ENCODE measurements at regions not wholly inside any gene's neighbourhood (a gene's known extent, or its start where the extent isn't known, plus 50 kb on each side); places are given as distances from the start of the nearest gene placed in this dataset.

DNA sequence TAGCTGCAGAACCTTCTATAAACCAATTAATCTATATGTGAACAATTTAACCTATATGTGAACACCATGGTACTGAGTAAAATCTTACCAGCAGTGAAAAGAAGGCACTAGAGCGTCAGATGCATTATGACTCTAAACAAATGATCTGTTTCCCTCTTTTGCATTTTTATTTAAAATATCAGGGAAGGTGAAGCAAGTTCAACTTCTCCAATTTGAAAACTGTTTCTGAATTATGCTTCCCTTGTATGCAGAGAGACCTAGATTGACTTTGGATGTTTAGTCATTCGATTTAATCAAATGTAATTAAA, 80.9 kb downstream of the DAD1 start:
- no peak for DNase-seq (ENCODE audit: insufficient read length, low spot score)
- no peak for FAIRE-seq
- TF ChIP-seq, protein P1, sequence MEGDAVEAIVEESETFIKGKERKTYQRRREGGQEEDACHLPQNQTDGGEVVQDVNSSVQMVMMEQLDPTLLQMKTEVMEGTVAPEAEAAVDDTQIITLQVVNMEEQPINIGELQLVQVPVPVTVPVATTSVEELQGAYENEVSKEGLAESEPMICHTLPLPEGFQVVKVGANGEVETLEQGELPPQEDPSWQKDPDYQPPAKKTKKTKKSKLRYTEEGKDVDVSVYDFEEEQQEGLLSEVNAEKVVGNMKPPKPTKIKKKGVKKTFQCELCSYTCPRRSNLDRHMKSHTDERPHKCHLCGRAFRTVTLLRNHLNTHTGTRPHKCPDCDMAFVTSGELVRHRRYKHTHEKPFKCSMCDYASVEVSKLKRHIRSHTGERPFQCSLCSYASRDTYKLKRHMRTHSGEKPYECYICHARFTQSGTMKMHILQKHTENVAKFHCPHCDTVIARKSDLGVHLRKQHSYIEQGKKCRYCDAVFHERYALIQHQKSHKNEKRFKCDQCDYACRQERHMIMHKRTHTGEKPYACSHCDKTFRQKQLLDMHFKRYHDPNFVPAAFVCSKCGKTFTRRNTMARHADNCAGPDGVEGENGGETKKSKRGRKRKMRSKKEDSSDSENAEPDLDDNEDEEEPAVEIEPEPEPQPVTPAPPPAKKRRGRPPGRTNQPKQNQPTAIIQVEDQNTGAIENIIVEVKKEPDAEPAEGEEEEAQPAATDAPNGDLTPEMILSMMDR (IDR thresholded peaks at IDR 0.05; ENCODE audit: insufficient read depth, missing control alignments) = no peak

DNA sequence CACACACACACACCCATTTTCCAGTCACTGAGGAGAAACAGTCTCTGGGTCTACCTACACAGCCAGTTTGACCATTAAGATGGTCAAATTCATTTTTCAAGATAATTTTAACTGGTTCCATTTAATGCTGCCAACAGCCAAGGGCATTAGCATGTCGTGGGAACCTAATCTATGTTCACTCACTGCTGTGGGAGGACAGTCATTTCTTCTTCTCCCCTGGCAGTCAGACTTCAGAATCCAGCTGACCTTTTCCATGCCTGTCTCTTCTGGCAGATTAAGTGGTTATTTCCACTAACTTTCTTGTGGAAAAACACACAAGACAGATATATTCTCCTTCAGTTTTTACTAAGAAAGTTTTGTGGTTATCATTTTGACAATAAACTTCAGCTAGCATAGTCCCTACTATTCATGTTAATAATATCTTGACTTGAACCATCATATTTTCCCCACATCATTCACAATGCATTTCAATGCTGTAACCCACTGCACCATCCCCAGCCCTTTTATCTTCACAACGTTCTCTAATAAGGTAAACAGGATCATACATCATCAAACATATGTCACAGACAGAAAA, 82.2 kb downstream of the DAD1 start:
- DNase-seq (ENCODE audit: insufficient read length, low spot score) (no peak), FAIRE-seq (no peak)
- TF ChIP-seq, protein P1 (IDR thresholded peaks at IDR 0.05; ENCODE audit: insufficient read depth, missing control alignments) = no peak

DNA sequence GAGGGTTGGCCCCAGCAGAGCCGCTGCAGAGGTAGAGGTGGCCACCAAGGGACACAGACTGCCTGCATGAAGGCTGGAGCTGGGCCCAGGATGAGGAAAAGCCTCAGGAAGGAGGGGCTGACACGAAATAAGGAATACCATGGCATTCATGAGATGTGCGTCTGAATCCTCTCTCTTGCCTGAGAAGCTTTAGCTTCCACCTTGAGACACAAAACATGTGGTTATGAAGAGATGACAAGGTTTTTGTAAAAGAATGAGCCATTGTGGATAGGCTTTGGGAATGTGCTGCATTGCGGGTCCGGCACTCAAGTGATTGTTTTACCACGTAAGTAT, 82.7 kb downstream of the DAD1 start:
- TF ChIP-seq, protein P1 (IDR thresholded peaks at IDR 0.05; ENCODE audit: insufficient read depth, missing control alignments) = no peak
- no peak for FAIRE-seq
- DNase-seq (ENCODE audit: insufficient read length, low spot score) = no peak

DNA sequence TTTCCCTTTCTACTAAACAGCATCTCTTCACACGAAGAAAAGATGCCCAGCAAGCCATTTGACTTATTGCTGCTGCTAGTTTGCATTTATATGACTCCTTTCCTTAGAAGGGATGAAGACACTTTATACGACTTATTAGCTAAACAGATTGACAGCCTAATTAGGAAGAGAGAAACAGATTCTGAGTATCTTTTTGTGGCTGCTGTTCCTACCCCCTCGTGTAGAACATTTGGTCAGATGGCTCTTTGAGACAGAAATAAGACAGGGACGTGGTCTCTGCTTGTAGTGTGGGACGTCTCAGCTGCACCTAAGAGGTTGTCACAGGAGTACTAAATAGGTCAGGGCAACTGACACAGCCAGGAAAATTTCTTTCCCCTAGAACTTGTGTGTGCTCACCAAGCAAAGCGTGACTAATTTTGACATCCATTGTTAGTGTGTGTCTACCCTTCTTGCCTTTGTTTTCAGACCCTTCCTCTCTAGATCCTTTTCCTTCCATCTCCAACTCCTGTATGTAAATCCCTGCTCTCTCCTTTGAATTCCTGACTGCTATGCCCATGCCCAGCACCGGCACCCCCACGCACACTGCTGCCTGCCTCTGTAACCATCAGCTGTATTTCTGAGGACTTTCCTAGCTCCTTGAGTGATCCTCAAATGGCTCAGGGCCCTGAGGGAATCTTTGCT, 83.2 kb downstream of the DAD1 start:
- no peak for DNase-seq (ENCODE audit: insufficient read length, low spot score)
- no peak for FAIRE-seq
- TF ChIP-seq, protein P1 (IDR thresholded peaks at IDR 0.05; ENCODE audit: insufficient read depth, missing control alignments) = no peak

DNA sequence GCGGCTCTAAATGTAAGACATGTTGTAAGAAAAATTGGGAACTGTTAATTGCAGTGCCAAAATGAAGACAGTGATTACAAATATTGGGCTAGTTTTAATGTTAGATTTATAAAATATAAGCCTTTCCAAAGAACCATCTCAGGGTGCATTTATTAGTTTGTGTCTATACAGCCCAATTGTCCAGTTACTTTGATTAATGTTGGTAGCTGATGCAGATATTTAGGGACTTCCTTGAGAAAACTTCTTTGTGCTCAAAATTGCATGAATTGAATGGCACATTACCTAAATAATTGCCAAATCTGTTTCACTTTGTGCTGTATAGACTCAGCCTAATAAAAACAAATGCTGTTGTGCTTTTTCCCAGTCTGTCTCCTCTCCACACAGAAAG, 83.7 kb downstream of the DAD1 start:
- no peak for DNase-seq (ENCODE audit: insufficient read length, low spot score)
- TF ChIP-seq, protein P1 (IDR thresholded peaks at IDR 0.05; ENCODE audit: insufficient read depth, missing control alignments) = no peak
- FAIRE-seq = no peak

DNA sequence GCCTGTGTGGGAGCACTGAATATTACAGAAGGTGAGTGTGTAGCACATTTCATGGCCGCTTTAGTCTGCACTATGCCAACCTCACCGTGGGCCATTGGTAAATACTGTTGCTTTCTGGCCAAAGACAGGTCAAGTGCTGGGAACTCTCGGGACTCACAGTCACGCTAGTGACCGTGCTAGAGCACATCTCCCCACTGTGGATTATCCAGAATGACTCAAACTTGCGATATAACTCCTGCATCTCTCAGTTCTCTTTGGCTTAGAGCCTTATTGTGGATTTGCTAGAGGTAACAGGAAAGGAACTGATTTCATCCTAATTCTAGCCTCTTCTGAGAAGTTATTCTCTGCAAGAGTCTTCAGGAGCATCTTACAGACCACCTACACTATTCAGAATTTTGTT, 86.5 kb downstream of the DAD1 start:
- DNase-seq (ENCODE audit: insufficient read length, low spot score) = no peak
- TF ChIP-seq, protein P1 (IDR thresholded peaks at IDR 0.05; ENCODE audit: insufficient read depth, missing control alignments) = no peak
- no peak for FAIRE-seq

DNA sequence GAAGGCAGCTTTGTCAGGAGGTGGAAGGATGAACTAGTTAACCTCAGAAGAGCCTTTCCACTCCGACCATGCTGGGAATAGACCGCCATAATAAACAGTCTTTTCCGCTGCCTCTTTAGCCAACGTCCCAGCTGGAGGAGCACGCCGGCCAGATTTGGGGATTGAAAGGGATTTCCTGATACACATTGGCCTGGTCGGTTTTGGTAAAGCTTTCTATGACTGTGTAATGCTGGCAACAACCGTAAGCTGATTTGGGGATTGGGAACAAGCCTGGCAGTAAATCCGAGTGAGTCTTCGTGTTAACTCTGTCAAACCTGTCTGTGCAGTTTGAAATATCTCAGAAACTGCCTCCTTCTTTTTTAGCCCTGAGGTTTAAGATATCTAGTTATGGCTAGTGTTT, 87.0 kb downstream of the DAD1 start:
- FAIRE-seq = peak; percentile 79

More for the DNA sequence above, 87.0 kb downstream of the DAD1 start:
- TF ChIP-seq, protein P1 (IDR thresholded peaks at IDR 0.05; ENCODE audit: insufficient read depth, missing control alignments) = no peak
- DNase-seq (ENCODE audit: insufficient read length, low spot score) = no peak

All from D721Med (cell line).